ENCODE measurements at regions not wholly inside any gene's neighbourhood (a gene's known extent, or its start where the extent isn't known, plus 50 kb on each side); places are given as distances from the start of the nearest gene placed in this dataset.

DNA sequence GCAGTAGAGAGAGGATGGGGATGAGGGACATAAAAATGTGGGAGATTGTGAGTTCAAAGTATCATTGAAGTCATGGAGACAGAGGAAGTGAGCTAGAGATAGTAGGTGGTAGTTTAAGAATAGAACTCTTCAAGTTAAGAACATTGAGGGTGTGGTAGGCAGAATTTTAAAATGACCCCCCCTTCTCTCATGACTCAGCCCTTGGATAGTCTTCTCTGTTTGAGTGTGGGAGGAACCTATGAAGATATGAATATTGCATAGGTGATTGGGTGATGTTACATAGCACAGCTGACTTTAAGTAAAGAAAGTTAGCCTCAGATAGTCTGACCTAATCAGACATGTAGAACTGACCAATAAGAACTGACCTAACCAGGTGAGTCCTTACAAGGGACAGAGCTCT, 418.6 kb downstream of the FOXO1 start:
- POLR2A ChIA-PET = no interaction called here
- no peak overlapping the region for H3K4me3 ChIP-seq (ENCODE audit: low read depth, low read length)
- TF ChIP-seq, protein P1, sequence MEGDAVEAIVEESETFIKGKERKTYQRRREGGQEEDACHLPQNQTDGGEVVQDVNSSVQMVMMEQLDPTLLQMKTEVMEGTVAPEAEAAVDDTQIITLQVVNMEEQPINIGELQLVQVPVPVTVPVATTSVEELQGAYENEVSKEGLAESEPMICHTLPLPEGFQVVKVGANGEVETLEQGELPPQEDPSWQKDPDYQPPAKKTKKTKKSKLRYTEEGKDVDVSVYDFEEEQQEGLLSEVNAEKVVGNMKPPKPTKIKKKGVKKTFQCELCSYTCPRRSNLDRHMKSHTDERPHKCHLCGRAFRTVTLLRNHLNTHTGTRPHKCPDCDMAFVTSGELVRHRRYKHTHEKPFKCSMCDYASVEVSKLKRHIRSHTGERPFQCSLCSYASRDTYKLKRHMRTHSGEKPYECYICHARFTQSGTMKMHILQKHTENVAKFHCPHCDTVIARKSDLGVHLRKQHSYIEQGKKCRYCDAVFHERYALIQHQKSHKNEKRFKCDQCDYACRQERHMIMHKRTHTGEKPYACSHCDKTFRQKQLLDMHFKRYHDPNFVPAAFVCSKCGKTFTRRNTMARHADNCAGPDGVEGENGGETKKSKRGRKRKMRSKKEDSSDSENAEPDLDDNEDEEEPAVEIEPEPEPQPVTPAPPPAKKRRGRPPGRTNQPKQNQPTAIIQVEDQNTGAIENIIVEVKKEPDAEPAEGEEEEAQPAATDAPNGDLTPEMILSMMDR (IDR thresholded peaks at IDR 0.05; ENCODE audit: insufficient read depth, low read length, missing control alignments) = no peak
- CTCF ChIA-PET = no interaction called here
- DNase-seq (ENCODE audit: low read depth, low spot score) = no peak

- H3K4me3 ChIP-seq (ENCODE audit: low read depth, low read length) = no peak overlapping the region
- no peak for DNase-seq (ENCODE audit: low read depth, low spot score)
- CTCF ChIA-PET = no interaction called here
- POLR2A ChIA-PET = no interaction called here
- TF ChIP-seq, protein P1 (IDR thresholded peaks at IDR 0.05; ENCODE audit: insufficient read depth, low read length, missing control alignments) = no peak
Measured at GRCh38 chr13:40251343-40252032, 415.0 kb downstream of the FOXO1 start.

GRCh38 chr13:40252241-40252640, 414.2 kb downstream of the FOXO1 start:
- TF ChIP-seq, protein P1 (IDR thresholded peaks at IDR 0.05; ENCODE audit: insufficient read depth, low read length, missing control alignments) = no peak
- POLR2A ChIA-PET = no interaction called here
- CTCF ChIA-PET = no interaction called here
- no peak for DNase-seq (ENCODE audit: low read depth, low spot score)
- no peak overlapping the region for H3K4me3 ChIP-seq (ENCODE audit: low read depth, low read length)

- H3K4me3 ChIP-seq (ENCODE audit: low read depth, low read length) = no peak overlapping the region
- CTCF ChIA-PET = no interaction called here
- TF ChIP-seq, protein P1 (IDR thresholded peaks at IDR 0.05; ENCODE audit: insufficient read depth, low read length, missing control alignments) = no peak
- POLR2A ChIA-PET = no interaction called here
- no peak for DNase-seq (ENCODE audit: low read depth, low spot score)
Measured at GRCh38 chr13:40252676-40253075, 413.8 kb downstream of the FOXO1 start.

GRCh38 chr13:40254394-40254793, 412.0 kb downstream of the FOXO1 start:
- ChIA-PET CTCF (no interaction called here), POLR2A (no interaction called here)
- TF ChIP-seq, protein P1 (IDR thresholded peaks at IDR 0.05; ENCODE audit: insufficient read depth, low read length, missing control alignments) = no peak
- H3K4me3 ChIP-seq (ENCODE audit: low read depth, low read length) = no peak overlapping the region
- no peak for DNase-seq (ENCODE audit: low read depth, low spot score)

GRCh38 chr13:40255551-40255950, 410.9 kb downstream of the FOXO1 start:
- TF ChIP-seq, protein P1 (IDR thresholded peaks at IDR 0.05; ENCODE audit: insufficient read depth, low read length, missing control alignments) = no peak
- ChIA-PET CTCF (no interaction called here), POLR2A (no interaction called here)
- no peak for DNase-seq (ENCODE audit: low read depth, low spot score)
- H3K4me3 ChIP-seq (ENCODE audit: low read depth, low read length) = no peak overlapping the region
